Endothelial cell of umbilical vein (primary cell): ENCODE measurements at regions not wholly inside any gene's neighbourhood (a gene's known extent, or its start where the extent isn't known, plus 50 kb on each side); places are given as distances from the start of the nearest gene placed in this dataset.

Experiments used
- BruUV-seq: library from RNA; stranded (reverse); fragments of 400-500 nt; replicated peaks from 2 replicates; lab custom pipeline; 2021; lab: Mats Ljungman, UMichigan
- CTCF ChIA-PET: fragments of 300-600, 350-600 bp; sonication (Branson Sonifier 250); formaldehyde crosslinking; loops from one replicate; lab custom pipeline; 2021; ENCODE audit warnings: antibody characterized with exemption, inconsistent platforms; lab: Charles Lee
- POLR2A ChIA-PET: fragments of 300-600, 350-600 bp; sonication (Branson Sonifier 250); formaldehyde crosslinking; loops from one replicate; lab custom pipeline; 2021; ENCODE audit warnings: antibody characterized with exemption, inconsistent platforms; lab: Charles Lee
- DNase-seq: peaks from one replicate; pipeline ENCODE4 v3.0.0-alpha.2; 2011; ENCODE audit warnings: low read depth, low spot score
- FAIRE-seq: peaks from 2 replicates; lab custom pipeline; 2011; peaks lifted over from hg19 to GRCh38; lab: Jason Lieb, UNC
- H2AFZ ChIP-seq: 2 replicates; pipeline ENCODE4 v1.6.0; 2012; ENCODE audit warnings: low read depth, low read length, control low read depth, inconsistent platforms
- H3K27ac ChIP-seq: 2 replicates; pipeline ENCODE4 v1.5.1; 2011; ENCODE audit warnings: low read depth, mild to moderate bottlenecking, control low read depth, low read length, moderate library complexity; ENCODE audit not compliant: insufficient read depth
- H3K27me3 ChIP-seq, 2 experiments: 2 replicates each; pipeline versions ENCODE4 v1.6.0 to v1.6.1; 2011; ENCODE audit warnings: low read length in 2 of 2, mixed read lengths in 1 of 2; ENCODE audit not compliant: control insufficient read depth in 2 of 2, insufficient read depth in 2 of 2
- H3K36me3 ChIP-seq, 2 experiments: 2 replicates in 1 of 2; 3 replicates in 1 of 2; pipeline ENCODE4 v1.5.1; 2011; ENCODE audit warnings: low read length in 2 of 2, mild to moderate bottlenecking in 1 of 2, moderate library complexity in 1 of 2; ENCODE audit not compliant: control insufficient read depth in 2 of 2, insufficient read depth in 2 of 2; ENCODE audit errors: extremely low read depth in 1 of 2
- H3K4me1 ChIP-seq: 3 replicates; pipeline ENCODE4 v1.5.1; 2011; ENCODE audit warnings: mild to moderate bottlenecking, low read length; ENCODE audit not compliant: control insufficient read depth, insufficient read depth; ENCODE audit errors: extremely low read depth
- H3K4me2 ChIP-seq: 2 replicates; pipeline ENCODE4 v1.6.1; 2011; ENCODE audit warnings: low read length, control low read depth, mixed read lengths; ENCODE audit not compliant: insufficient read depth
- H3K4me3 ChIP-seq, 3 experiments: fragments of 200-600 bp in 1 of 3; sonication (generic), shearing (Covaris generic) in 1 of 3; replicated peaks in 1 of 3; 2 replicates each; pipeline ENCODE4 v1.5.1; 2011 to 2016; ENCODE audit warnings: control low read depth in 3 of 3, low read length in 3 of 3, mild to moderate bottlenecking in 2 of 3, inconsistent platforms in 1 of 3, low read depth in 1 of 3, moderate library complexity in 1 of 3; ENCODE audit not compliant: insufficient read depth in 1 of 3
- H3K79me2 ChIP-seq: 2 replicates; pipeline ENCODE4 v1.6.0; 2012; ENCODE audit warnings: low read length, inconsistent platforms; ENCODE audit not compliant: control insufficient read depth, insufficient read depth
- H3K9ac ChIP-seq: replicated peaks from 2 replicates; pipeline ENCODE3; 2011; ENCODE audit warnings: low read length, control low read depth; ENCODE audit not compliant: insufficient read depth; ENCODE audit errors: extremely low read depth
- H3K9me1 ChIP-seq: replicated peaks from 3 replicates; pipeline ENCODE4 v1.6.0; 2011; ENCODE audit warnings: mild to moderate bottlenecking, low read length; ENCODE audit not compliant: control insufficient read depth, insufficient read depth; ENCODE audit errors: extremely low read depth
- H3K9me3 ChIP-seq: replicated peaks from 2 replicates; pipeline ENCODE4 v1.5.1; 2012; ENCODE audit warnings: low read length, inconsistent platforms; ENCODE audit not compliant: control insufficient read depth, insufficient read depth
- H4K20me1 ChIP-seq: replicated peaks from 2 replicates; pipeline ENCODE3; 2011; ENCODE audit warnings: mild to moderate bottlenecking, low read length; ENCODE audit not compliant: control insufficient read depth, insufficient read depth; ENCODE audit errors: extremely low read depth
- CTCF ChIP-seq, 2 donors: IDR thresholded peaks; 1 replicate in 1 of 2; 2 replicates in 1 of 2; pipeline ENCODE4 v1.5.1; 2011; ENCODE audit warnings: low read length in 2 of 2, mild to moderate bottlenecking in 2 of 2, moderate library complexity in 2 of 2, control low read depth in 1 of 2, inconsistent platforms in 1 of 2, low read depth in 1 of 2; ENCODE audit not compliant: insufficient read depth in 1 of 2; ENCODE audit errors: extremely low read depth in 1 of 2
- EZH2 ChIP-seq: IDR thresholded peaks from 2 replicates; pipeline ENCODE4 v1.6.1; 2012; ENCODE audit warnings: borderline replicate concordance, low read depth, mild to moderate bottlenecking, moderate library complexity, low read length, inconsistent platforms; ENCODE audit not compliant: severe bottlenecking
- FOS ChIP-seq: IDR thresholded peaks from 2 replicates; pipeline ENCODE4 v1.6.1; 2011; ENCODE audit warnings: mild to moderate bottlenecking, low read length, moderate library complexity, borderline replicate concordance; ENCODE audit not compliant: insufficient read depth
- GATA2 ChIP-seq: IDR thresholded peaks from 2 replicates; pipeline ENCODE4 v1.7.0; 2011; ENCODE audit warnings: low read depth, mild to moderate bottlenecking, moderate library complexity, mixed read lengths, low read length; ENCODE audit not compliant: insufficient read length, insufficient read depth
- JUN ChIP-seq: IDR thresholded peaks from 2 replicates; pipeline ENCODE4 v1.6.1; 2011; ENCODE audit warnings: borderline replicate concordance, low read depth; ENCODE audit not compliant: insufficient read length, insufficient read depth
- MAX ChIP-seq: IDR thresholded peaks from 2 replicates; pipeline ENCODE4 v1.6.1; 2011; ENCODE audit not compliant: insufficient read depth, insufficient read length
- MYC ChIP-seq: IDR thresholded peaks from one replicate; pipeline ENCODE4 v1.6.1; 2011; ENCODE audit warnings: mild to moderate bottlenecking, low read depth, low read length
- POLR2A ChIP-seq: IDR thresholded peaks from 2 replicates; pipeline ENCODE4 v1.6.1; 2012; ENCODE audit warnings: low read depth, mild to moderate bottlenecking, control low read depth, low read length
- POLR2AphosphoS5 ChIP-seq: IDR thresholded peaks from 2 replicates; pipeline ENCODE4 v1.6.1; 2012; ENCODE audit warnings: low read depth, mild to moderate bottlenecking, control low read depth, low read length, moderate library complexity; ENCODE audit not compliant: insufficient read depth
- dilution Hi-C: fragments of 300-500 bp; cut with MboI; formaldehyde crosslinking; loops from one replicate; pipeline ENCODE4 v1.15.0; 2019; ENCODE audit warnings: low sequenced_read_pairs; ENCODE audit not compliant: extremely low pct_ligation_motif_present
- intact Hi-C: fragments of 100-400 bp; cut with micrococcal nuclease; formaldehyde crosslinking; loops from one replicate; pipeline ENCODE4 v1.10.0; 2022

GRCh38 chr3:180383332-180384020 is 218.5 kb upstream of the TTC14 start:
- Histone ChIP-seq H2AFZ (no peak overlapping the region), H4K20me1 (no peaks in the 10 kb centered on the region), H3K27me3 (no peaks in the 10 kb centered on the region), H3K9me1 (no peaks in the 10 kb centered on the region), H3K36me3 (no peaks in the 10 kb centered on the region), H3K4me1 (no peaks in the 10 kb centered on the region), H3K9me3 (no peaks in the 10 kb centered on the region), H3K79me2 (no peaks in the 10 kb centered on the region), H3K9ac (no peak overlapping the region), H3K4me2 (no peak overlapping the region), H3K4me3 (no peak overlapping the region), H3K27ac (no peak overlapping the region)
- FAIRE-seq: no peak
- no TSS peak for BruUV-seq
- TF ChIP-seq EZH2: no peak
- TF ChIP-seq FOS: peak; percentile 55
- ChIA-PET POLR2A (no interaction called here), CTCF (no interaction called here)
- intact Hi-C loops: loop anchor here (5.0 kb wide), 1 partner anchor 1679 kb away; no protein-coding TSS in a partner anchor
- DNase-seq: no peak
- dilution Hi-C loops: no loop called here

GRCh38 chr3:180390313-180390712 is 211.7 kb upstream of the TTC14 start:
- Histone ChIP-seq H3K4me1 (no peaks in the 10 kb centered on the region), H3K36me3 (no peaks in the 10 kb centered on the region), H3K4me2 (no peak overlapping the region), H4K20me1 (no peaks in the 10 kb centered on the region), H3K27ac (no peak overlapping the region), H3K79me2 (no peaks in the 10 kb centered on the region), H3K4me3 (no peak overlapping the region), H3K9ac (no peak overlapping the region), H2AFZ (no peak overlapping the region), H3K9me1 (no peaks in the 10 kb centered on the region), H3K27me3 (no peaks in the 10 kb centered on the region), H3K9me3 (no peaks in the 10 kb centered on the region)
- dilution Hi-C loops (no loop called here), intact Hi-C loops (no loop called here)
- BruUV-seq: no TSS peak
- CTCF ChIA-PET: no interaction called here
- POLR2A ChIA-PET: no interaction called here
- FAIRE-seq: no peak
- TF ChIP-seq FOS (no peak), EZH2 (no peak), POLR2AphosphoS5 (no peak), MYC (no peak), POLR2A (no peak), CTCF (IDR thresholded peaks at IDR 0.05; ENCODE audit: extremely low read depth in 1 of 2, insufficient read depth in 1 of 2, low read depth in 1 of 2, low read length in 2 of 2) (no peak), GATA2 (no peak), JUN (no peak), MAX (no peak)
- no peak for DNase-seq
